ENCODE measurements at regions not wholly inside any gene's neighbourhood (a gene's known extent, or its start where the extent isn't known, plus 50 kb on each side); places are given as distances from the start of the nearest gene placed in this dataset.

DNA sequence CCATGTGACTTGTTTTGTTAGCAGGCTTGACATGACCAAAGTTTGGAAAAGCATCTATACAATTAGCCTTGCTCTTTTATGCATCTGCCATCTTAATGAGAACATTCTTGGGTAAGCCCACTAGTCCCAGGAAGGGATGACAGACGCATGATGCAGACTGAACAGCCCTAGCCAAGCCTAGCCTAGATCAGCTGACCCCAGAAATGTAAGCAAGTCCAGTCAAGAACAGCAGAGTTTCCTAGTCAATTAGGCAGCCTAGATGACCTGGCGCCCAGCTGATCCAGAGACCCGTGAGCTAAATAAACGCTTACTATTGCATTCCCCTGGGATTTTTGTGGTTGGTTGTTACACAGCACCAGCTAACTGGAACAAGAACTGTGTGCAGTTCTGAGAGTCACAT, 457.9 kb downstream of the BCOR start:
- no peak for TF ChIP-seq CTCF (conservative IDR thresholded peaks at IDR 0.05; ENCODE audit: low read depth, low read length)
- no peak for TF ChIP-seq EZH2 (IDR thresholded peaks at IDR 0.05; ENCODE audit: low read length, unreplicated experiment)
